SH-SY5Y (cell line): ENCODE measurements at regions not wholly inside any gene's neighbourhood (a gene's known extent, or its start where the extent isn't known, plus 50 kb on each side); places are given as distances from the start of the nearest gene placed in this dataset.

Experiments
- GATA2 ChIP-seq: IDR thresholded peaks from 2 replicates; pipeline ENCODE4 v1.6.1; 2011; ENCODE audit warnings: mild to moderate bottlenecking, low read depth, low read length
- GATA3 ChIP-seq: IDR thresholded peaks from 2 replicates; pipeline ENCODE4 v1.6.1; 2011; ENCODE audit warnings: low read depth, mild to moderate bottlenecking, low read length, moderate library complexity

DNA sequence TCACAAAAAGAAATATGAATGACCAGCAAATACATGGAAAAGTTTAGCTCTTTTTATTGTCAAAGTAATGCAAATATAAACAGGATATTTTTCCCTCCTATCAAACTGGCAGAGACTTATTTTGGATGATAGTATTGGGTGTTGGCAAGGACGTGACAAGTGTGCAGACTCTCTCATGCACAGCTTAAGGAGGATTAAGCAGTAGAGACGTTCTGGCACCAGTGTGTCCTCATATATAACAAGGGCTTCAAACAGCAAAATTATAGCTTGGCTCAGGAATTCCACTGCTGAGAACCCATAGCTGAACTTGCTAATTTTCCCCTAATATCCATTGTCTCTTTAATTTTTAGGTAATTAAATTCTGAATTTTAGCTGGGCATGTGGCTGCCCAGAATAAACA is 114.4 kb downstream of the FAM124B start:
- TF ChIP-seq GATA2 (no peak), GATA3 (no peak)
